IPS-18c (cell line): ENCODE measurements at regions not wholly inside any gene's neighbourhood (a gene's known extent, or its start where the extent isn't known, plus 50 kb on each side); places are given as distances from the start of the nearest gene placed in this dataset.

Source experiments
- H3K4me3 ChIP-seq: 2 replicates; pipeline ENCODE4 v1.7.0; 2013; ENCODE audit warnings: low read depth, mild to moderate bottlenecking, low read length, moderate library complexity; ENCODE audit not compliant: insufficient read depth
- H3K9me3 ChIP-seq: one replicate; pipeline ENCODE4 v1.6.1; 2013; ENCODE audit warnings: mild to moderate bottlenecking, low read length, moderate library complexity; ENCODE audit not compliant: control insufficient read depth, insufficient read depth

GRCh38 chr4:56218230-56218895, 168.9 kb downstream of the AASDH start:
- H3K4me3 ChIP-seq: no peak overlapping the region
- H3K9me3 ChIP-seq: peaks cover 2% of the 10 kb centered on the region

DNA sequence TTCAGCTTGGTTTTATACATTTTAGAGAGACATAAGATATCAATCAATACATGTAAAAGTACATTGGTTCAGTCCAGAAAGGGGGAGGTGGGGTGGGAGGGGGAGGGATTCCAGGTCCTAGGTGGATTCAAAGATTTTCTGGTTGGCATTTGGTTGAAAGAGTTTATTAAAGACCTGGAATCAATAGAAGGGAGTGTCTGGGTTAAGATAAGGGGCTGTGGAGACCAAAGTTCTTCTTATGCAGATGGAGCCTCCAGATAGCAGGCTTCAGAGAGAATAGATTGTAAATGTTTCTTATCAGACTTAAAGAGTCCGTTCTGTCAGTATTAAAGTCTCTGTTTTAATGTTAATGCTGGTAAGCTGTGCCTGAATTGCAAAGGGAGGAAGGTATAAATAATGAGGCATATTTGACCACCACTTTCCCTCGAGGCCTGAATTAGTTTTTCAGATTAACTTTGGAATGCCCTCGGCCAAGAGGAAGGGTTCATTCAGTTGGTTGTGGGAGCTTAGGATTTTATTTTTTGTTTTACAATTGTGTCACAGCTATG, 169.9 kb downstream of the AASDH start:
- peaks cover 2% of the 10 kb centered on the region for H3K9me3 ChIP-seq
- H3K4me3 ChIP-seq: peak overlapping the region; percentile 28; the same call in 1 of the 2 replicates

DNA sequence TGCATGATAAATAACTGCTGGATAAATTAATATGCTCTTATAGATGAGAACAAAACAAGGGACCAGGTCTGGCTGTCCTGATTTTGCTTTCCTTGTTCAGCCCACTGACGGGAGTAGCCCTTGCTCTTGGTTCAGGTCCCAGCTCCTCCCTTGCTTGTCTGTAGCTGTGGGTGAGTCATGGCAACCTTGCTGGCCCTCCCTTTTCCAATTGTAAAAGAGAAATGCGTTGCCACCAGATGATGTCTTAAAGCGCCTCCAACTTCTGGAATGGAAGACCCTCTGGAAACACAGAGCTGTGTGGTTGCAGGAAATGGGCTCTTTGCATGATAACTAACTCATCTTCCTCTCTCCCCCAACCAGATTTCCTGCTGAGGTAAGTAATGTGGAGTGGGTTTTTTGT, 171.4 kb downstream of the AASDH start:
- no peak overlapping the region for H3K4me3 ChIP-seq

DNA sequence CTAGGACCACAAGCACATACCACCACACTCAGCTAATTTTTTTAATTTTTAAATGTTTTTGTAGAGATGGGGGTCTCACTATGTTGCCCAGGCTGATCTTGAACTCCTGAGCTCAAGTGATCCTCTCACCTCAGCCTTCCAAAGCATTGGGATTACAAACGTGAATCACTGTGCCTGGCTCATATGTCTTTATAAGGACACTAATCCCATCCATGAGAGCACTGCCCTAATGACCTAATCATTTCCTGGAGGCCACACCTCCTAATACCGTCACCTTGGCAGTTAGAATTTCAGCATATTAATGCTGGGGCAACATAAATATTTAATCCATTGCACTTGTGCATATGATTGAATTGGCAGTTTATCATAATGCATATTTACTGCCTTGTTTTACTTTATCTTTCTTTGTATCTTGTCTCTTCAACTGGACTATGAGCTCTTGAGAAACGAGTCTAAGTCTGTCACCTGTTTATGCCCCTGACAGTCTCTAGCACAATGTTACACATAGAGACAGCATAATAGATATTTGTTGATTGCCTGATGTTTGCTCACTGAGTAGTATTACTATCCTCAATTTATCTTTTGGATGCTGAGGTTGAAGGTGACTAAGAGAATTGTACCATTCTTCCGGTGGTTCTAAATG, 172.0 kb downstream of the AASDH start:
- peaks cover 5% of the 10 kb centered on the region for H3K9me3 ChIP-seq
- no peak overlapping the region for H3K4me3 ChIP-seq

More for the DNA sequence above, 171.4 kb downstream of the AASDH start:
- H3K9me3 ChIP-seq: peaks cover 7% of the 10 kb centered on the region

- Histone ChIP-seq H3K4me3 (no peak overlapping the region), H3K9me3 (peaks cover 5% of the 10 kb centered on the region)
Measured at GRCh38 chr4:56213543-56213942, 173.7 kb downstream of the AASDH start.

DNA sequence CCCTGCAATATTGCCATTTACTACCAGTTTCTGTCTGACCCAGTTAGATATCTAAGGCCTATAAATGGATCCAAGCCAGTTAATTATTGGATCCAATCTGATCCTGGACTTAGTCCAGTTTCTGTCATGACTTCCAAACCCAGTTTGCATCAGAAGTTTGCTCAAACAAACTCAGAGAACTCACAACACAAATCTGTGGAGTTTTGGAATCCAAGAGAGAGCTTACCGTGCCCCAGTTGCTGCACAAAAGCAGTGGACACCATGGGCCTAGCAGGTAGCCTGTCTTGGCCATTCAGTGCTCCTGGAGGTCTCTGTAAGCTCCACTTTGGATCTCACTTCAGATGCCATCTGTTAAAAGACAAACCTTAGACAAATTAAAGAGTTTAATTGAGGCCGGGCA, 174.5 kb downstream of the AASDH start:
- peaks cover 5% of the 10 kb centered on the region for H3K9me3 ChIP-seq

GRCh38 chr4:56211202-56211601, 176.1 kb downstream of the AASDH start:
- Histone ChIP-seq H3K4me3 (no peak overlapping the region), H3K9me3 (peaks cover 5% of the 10 kb centered on the region)

More for the DNA sequence above, 174.5 kb downstream of the AASDH start:
- H3K4me3 ChIP-seq: no peak overlapping the region

- Histone ChIP-seq H3K9me3 (peaks cover 5% of the 10 kb centered on the region), H3K4me3 (no peak overlapping the region)
Measured at GRCh38 chr4:56210397-56210796, 176.9 kb downstream of the AASDH start.

DNA sequence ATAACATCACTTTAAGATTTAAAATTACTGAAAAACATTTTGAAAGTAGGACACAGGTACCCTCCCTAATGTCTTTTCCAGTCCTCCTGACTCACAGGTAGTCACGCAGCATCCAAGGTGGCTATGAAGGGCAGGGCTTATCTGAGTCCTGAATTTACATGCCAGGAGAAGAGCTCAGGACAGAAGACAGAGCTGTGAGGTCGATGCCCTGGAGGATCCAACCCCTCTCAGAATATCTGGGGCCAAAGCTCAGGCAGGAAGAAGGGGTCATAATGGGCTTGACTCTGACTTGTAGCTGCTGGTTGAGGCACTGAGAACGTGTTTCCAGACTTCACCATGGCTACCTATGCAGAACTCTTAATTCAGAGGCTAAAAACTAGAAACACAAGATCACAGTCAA, 177.5 kb downstream of the AASDH start:
- H3K4me3 ChIP-seq: no peak overlapping the region
- H3K9me3 ChIP-seq: peaks cover 5% of the 10 kb centered on the region

DNA sequence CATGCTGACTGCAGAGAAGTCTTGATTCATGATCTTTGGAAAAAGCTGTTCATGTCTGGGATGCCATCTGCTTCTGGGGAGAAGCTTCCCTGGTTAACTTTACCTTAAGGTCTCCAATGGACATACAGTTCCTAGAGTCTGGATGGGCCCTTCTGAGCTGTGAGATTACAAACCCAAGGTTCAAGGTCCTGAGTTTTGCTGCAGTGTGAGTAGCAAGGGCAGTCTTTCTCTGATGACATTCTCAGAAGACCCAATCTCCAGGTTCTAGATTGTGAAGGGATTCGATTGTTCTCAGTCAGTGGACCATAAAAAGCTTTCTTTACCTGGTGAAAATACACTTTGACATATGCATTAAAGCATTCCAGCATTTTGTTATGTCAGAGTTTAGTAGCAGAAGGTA, 179.2 kb downstream of the AASDH start:
- no peak overlapping the region for H3K4me3 ChIP-seq

DNA sequence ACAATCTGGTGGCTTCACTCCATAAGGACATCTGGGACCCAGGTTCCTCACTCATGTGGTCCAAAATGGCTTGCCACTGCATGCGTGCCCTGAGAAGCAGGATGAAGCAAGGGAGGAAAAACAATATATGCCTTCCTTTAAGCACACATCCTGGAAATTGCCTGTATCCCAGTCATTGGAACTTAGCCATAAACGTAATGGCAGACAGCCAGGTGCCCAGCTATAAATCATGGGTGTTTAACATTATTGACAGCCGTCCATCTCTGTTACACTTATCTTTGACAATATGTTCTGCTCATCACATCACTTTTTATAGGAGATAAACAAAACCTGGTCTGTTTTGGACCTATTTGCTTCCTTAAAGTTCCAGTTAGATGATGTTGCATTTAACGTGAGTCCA, 181.0 kb downstream of the AASDH start:
- no peak overlapping the region for H3K4me3 ChIP-seq
- H3K9me3 ChIP-seq: no peaks in the 10 kb centered on the region

More for the DNA sequence above, 179.2 kb downstream of the AASDH start:
- peaks cover 5% of the 10 kb centered on the region for H3K9me3 ChIP-seq

DNA sequence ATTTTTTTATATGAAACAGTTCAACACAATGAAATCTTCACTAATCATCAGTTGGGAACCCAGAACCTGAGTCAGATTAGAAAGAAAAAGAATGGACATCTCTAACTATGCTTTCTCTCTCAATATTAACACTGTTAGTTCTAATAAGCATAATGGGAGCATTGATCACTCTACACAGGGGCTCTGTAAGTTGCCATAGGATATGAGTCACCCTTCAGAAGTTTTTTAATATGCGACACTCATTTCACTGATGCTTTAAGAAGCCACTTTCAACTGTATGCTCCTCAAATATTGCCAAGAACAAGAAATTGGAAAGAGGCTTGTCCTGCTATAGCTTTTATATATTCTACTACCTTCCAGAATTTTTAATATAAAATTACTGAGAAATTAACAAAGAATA, 187.0 kb downstream of the AASDH start:
- H3K9me3 ChIP-seq: no peaks in the 10 kb centered on the region

DNA sequence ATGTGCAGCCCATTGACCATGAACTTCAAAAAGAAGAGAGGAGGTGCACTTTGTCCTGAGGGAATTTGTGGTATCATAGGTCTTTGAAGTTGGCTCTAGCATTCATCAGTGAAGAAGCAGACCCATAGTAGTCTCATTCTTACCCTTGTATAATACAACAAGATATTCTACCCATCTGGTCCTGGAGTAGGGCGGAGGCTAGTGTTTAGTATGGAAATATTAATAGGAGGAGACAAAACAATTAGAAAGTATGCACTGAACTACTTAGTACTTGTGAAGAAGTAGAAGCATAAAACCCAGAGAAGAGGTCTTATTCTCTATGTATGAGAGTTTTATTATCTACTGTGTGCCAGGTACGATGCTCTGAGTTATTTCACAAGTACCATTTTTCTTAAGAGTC, 189.0 kb downstream of the AASDH start:
- H3K4me3 ChIP-seq: no peak overlapping the region
- no peaks in the 10 kb centered on the region for H3K9me3 ChIP-seq

More for the DNA sequence above, 187.0 kb downstream of the AASDH start:
- no peak overlapping the region for H3K4me3 ChIP-seq

GRCh38 chr4:56197387-56197786, 189.9 kb downstream of the AASDH start:
- no peak overlapping the region for H3K4me3 ChIP-seq
- no peaks in the 10 kb centered on the region for H3K9me3 ChIP-seq

DNA sequence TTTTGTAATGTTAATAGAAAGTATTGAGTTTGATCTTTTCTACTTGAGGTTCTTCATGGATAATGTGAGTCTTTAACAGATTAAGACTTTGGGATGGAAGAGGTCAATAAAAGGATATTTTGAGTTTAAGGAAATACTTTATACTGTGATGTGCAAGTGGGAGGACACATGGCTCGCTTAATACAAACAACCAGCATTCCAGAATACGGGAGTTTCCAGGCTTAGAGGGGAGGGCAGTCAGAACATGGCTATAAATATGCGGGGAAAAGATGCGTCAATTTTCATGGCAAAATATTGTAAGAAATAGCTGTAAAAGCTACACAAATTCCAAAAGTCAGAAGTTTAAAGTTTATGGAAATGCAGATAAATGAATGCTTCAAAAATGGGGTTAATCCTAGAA, 192.3 kb downstream of the AASDH start:
- Histone ChIP-seq H3K4me3 (no peak overlapping the region), H3K9me3 (peaks cover 3% of the 10 kb centered on the region)

- Histone ChIP-seq H3K4me3 (no peak overlapping the region), H3K9me3 (peaks cover 3% of the 10 kb centered on the region)
Measured at GRCh38 chr4:56191534-56191933, 195.8 kb downstream of the AASDH start.

DNA sequence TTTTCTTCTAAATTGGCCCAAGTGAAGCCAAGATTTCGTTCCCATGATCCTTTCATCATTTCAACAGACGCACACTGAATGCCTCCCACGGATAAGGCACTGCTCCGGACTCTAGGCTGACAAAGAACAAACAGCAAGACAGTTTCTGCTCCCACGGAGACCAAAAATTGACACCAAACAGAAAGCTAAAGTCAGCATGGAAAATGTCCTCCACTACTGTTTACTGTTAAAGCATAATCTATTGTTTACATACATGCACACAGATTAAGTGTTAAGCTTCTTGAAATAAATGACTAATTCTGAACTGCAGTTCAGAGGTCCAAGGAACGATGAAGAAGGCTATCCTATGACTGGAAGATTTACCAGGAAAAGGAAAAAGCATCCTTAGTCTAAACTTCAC, 199.6 kb downstream of the AASDH start:
- peaks cover 3% of the 10 kb centered on the region for H3K9me3 ChIP-seq
- H3K4me3 ChIP-seq: no peak overlapping the region

GRCh38 chr4:56186808-56187523, 200.3 kb downstream of the AASDH start:
- Histone ChIP-seq H3K9me3 (peaks cover 5% of the 10 kb centered on the region), H3K4me3 (no peak overlapping the region)
